ENCODE measurements at regions not wholly inside any gene's neighbourhood (a gene's known extent, or its start where the extent isn't known, plus 50 kb on each side); places are given as distances from the start of the nearest gene placed in this dataset.

DNA sequence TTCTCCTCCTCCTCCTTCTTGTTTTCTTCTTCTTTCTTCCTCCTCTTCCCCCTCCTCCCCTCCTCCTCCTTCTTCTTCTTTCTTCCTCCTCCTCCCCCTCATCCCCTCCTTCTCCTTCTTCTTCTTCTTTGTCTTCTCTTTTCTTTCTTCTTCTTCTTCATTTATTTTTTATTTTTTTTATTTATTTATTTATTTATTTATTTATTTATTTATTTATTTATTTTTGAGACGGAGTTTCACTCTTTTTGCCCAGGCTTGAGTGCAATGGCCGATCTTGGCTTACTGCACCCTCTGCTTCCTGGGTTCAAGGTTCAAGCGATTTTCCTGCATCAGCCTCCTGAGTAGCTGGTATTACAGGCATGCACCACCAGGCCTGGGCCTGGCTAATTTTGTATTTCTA, 1332.5 kb upstream of the CDH9 start:
- Mint-ChIP-seq H3K4me3 (no peak overlapping the region), H3K27ac (no peak overlapping the region)
- no CpG with 5 or more reads among the region's 3 CpGs for WGBS (ENCODE audit: extremely low coverage, insufficient read length, low lambda C conversion rate)

More for the DNA sequence above, 1332.5 kb upstream of the CDH9 start:
- Mint-ChIP-seq H3K36me3 (ENCODE audit: insufficient read depth in 1 of 3, low read depth in 3 of 3) (peaks cover 0 to 2% (median 0%) of the 10 kb centered on the region in 3 experiments; a peak in 1 of 7 replicates), H3K9me3 (peaks cover 3% of the 10 kb centered on the region in 2 experiments; a peak in 3 of 5 replicates), H3K27me3 (ENCODE audit: low read depth) (no peaks in the 10 kb centered on the region), H3K4me1 (no peaks in the 10 kb centered on the region)
- Histone ChIP-seq H3K4me1 (ENCODE audit: insufficient read depth, low read length) (no peaks in the 10 kb centered on the region), H3K9ac (ENCODE audit: extremely low read depth, insufficient read length, low read length) (no peak overlapping the region), H3K23ac (ENCODE audit: insufficient read length, low read depth, low read length) (no peak overlapping the region), H2BK15ac (ENCODE audit: low read depth, low read length) (no peak overlapping the region), H4K20me1 (ENCODE audit: control insufficient read depth, insufficient read depth, insufficient read length) (no peaks in the 10 kb centered on the region), H3K14ac (ENCODE audit: insufficient read depth, low read length) (no peak overlapping the region), H3K79me1 (ENCODE audit: insufficient read depth, low read depth, low read length, poor library complexity, severe bottlenecking) (no peaks in the 10 kb centered on the region), H2BK12ac (ENCODE audit: insufficient read length, low read depth, low read length) (no peak overlapping the region), H3K4me2 (ENCODE audit: insufficient read depth, insufficient read length, low read length) (no peak overlapping the region), H3K23me2 (ENCODE audit: insufficient read length, low read depth, low read length, poor library complexity, severe bottlenecking) (no peaks in the 10 kb centered on the region), H3K56ac (ENCODE audit: insufficient read length, low read depth, low read length) (no peak overlapping the region), H3K4ac (ENCODE audit: low read depth, low read length) (no peak overlapping the region), H3K79me2 (ENCODE audit: insufficient read depth, low read length) (no peaks in the 10 kb centered on the region), H2BK5ac (ENCODE audit: insufficient read length, low read length) (no peak overlapping the region), H2BK20ac (ENCODE audit: low read depth, low read length, poor library complexity, severe bottlenecking) (no peak overlapping the region), H3K18ac (ENCODE audit: insufficient read length, low read depth, low read length) (no peak overlapping the region), H3K9me3 (ENCODE audit: control insufficient read depth, low read depth, low read length) (no peaks in the 10 kb centered on the region), H4K91ac (ENCODE audit: insufficient read length, low read depth, low read length) (no peak overlapping the region), H3K27ac (ENCODE audit: insufficient read length, low read depth, low read length) (no peak overlapping the region), H2BK120ac (ENCODE audit: low read depth, low read length, poor library complexity, severe bottlenecking) (no peak overlapping the region), H2AFZ (ENCODE audit: low read length) (no peak overlapping the region), H2AK5ac (ENCODE audit: insufficient read length, low read length) (no peak overlapping the region), H3K27me3 (ENCODE audit: insufficient read depth, low read length) (no peaks in the 10 kb centered on the region), H4K5ac (ENCODE audit: insufficient read length, low read depth, low read length) (no peak overlapping the region), H3T11ph (ENCODE audit: low read length) (no peak overlapping the region), H4K8ac (replicated peaks; ENCODE audit: insufficient read length, low read depth, low read length) (no peak overlapping the region)
- DNase-seq: no peak
- TF ChIP-seq, protein P1, sequence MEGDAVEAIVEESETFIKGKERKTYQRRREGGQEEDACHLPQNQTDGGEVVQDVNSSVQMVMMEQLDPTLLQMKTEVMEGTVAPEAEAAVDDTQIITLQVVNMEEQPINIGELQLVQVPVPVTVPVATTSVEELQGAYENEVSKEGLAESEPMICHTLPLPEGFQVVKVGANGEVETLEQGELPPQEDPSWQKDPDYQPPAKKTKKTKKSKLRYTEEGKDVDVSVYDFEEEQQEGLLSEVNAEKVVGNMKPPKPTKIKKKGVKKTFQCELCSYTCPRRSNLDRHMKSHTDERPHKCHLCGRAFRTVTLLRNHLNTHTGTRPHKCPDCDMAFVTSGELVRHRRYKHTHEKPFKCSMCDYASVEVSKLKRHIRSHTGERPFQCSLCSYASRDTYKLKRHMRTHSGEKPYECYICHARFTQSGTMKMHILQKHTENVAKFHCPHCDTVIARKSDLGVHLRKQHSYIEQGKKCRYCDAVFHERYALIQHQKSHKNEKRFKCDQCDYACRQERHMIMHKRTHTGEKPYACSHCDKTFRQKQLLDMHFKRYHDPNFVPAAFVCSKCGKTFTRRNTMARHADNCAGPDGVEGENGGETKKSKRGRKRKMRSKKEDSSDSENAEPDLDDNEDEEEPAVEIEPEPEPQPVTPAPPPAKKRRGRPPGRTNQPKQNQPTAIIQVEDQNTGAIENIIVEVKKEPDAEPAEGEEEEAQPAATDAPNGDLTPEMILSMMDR (conservative IDR thresholded peaks at IDR 0.05): no peak

Measured in H9 (cell line).